HepG2 (cell line): ENCODE measurements at regions not wholly inside any gene's neighbourhood (a gene's known extent, or its start where the extent isn't known, plus 50 kb on each side); places are given as distances from the start of the nearest gene placed in this dataset.

Experiments
- ATAC-seq: fragments of 200-7000 bp; cut with Tn5 transposase; 3 replicates; pipeline ENCODE4 v1.9.1; 2020; ENCODE audit warnings: mild to moderate bottlenecking, moderate library complexity
- BruUV-seq: library from RNA; stranded (reverse); fragments of 400-500 nt; replicated peaks from 2 replicates; lab custom pipeline; 2021; lab: Mats Ljungman, UMichigan
- CTCF ChIA-PET: fragments of 300-600 bp; formaldehyde crosslinking; extraction: SDS; loops from one replicate; lab custom pipeline; 2021; ENCODE audit warnings: low total read pairs, inconsistent platforms, low intra/inter-chr PET ratio; lab: Yijun Ruan, JAX
- POLR2A ChIA-PET: fragments of 350-600 bp; sonication (Branson Sonifier 250); formaldehyde crosslinking; loops from one replicate; lab custom pipeline; 2020; ENCODE audit warnings: antibody characterized with exemption, inconsistent platforms; lab: Yijun Ruan, JAX
- DNase-seq: peaks from one replicate; pipeline ENCODE4 v3.0.0-alpha.2; 2015; ENCODE audit warnings: low spot score
- FAIRE-seq: peaks from 3 replicates; lab custom pipeline; 2011; peaks lifted over from hg19 to GRCh38; lab: Jason Lieb, UNC
- H2AFZ ChIP-seq: one replicate; pipeline ENCODE4 v1.6.1; 2011; ENCODE audit warnings: low read length, inconsistent platforms
- H3K27ac ChIP-seq: fragments of 300-600 bp; 3 replicates; pipeline ENCODE4 v1.8.0; 2011; ENCODE audit warnings: mixed run types, mild to moderate bottlenecking, mixed read lengths, low read length, inconsistent platforms; ENCODE audit not compliant: insufficient read depth; ENCODE audit errors: extremely low read length
- H3K27me3 ChIP-seq, 2 experiments: fragments of 200-600 bp in 1 of 2; 2 replicates in 1 of 2; 3 replicates in 1 of 2; pipeline versions ENCODE4 v1.6.0 to v1.8.0; 2011; ENCODE audit warnings: low read length in 2 of 2, mild to moderate bottlenecking in 2 of 2, moderate library complexity in 2 of 2, inconsistent platforms in 1 of 2; ENCODE audit not compliant: insufficient read depth in 2 of 2, control insufficient read depth in 1 of 2
- H3K36me3 ChIP-seq, 2 experiments: fragments of 200-600 bp in 1 of 2; replicated peaks in 1 of 2; 2 replicates in 1 of 2; 3 replicates in 1 of 2; pipeline versions ENCODE4 v1.5.1 to v1.8.0; 2011; ENCODE audit warnings: low read length in 2 of 2, inconsistent platforms in 1 of 2; ENCODE audit not compliant: insufficient read depth in 2 of 2, control insufficient read depth in 1 of 2
- H3K4me1 ChIP-seq: 2 replicates; pipeline ENCODE4 v1.5.1; 2012; ENCODE audit warnings: low read length, inconsistent platforms; ENCODE audit not compliant: insufficient read depth
- H3K4me2 ChIP-seq: 2 replicates; pipeline ENCODE4 v1.6.0; 2011; ENCODE audit warnings: low read depth, low read length, inconsistent platforms
- H3K4me3 ChIP-seq, 3 experiments: fragments of 200-600 bp in 1 of 3; sonication (generic), shearing (Covaris generic) in 1 of 3; replicated peaks in 1 of 3; 2 replicates each; pipeline ENCODE4 v1.5.1; 2011 to 2016; ENCODE audit warnings: low read length in 3 of 3, inconsistent platforms in 2 of 3, low read depth in 2 of 3, mild to moderate bottlenecking in 2 of 3, control low read depth in 1 of 3, mixed read lengths in 1 of 3; ENCODE audit not compliant: insufficient read depth in 1 of 3
- H3K79me2 ChIP-seq: one replicate; pipeline ENCODE4 v1.6.1; 2011; ENCODE audit warnings: low read length, inconsistent platforms; ENCODE audit not compliant: insufficient read depth
- H3K9ac ChIP-seq: 2 replicates; pipeline ENCODE4 v1.6.0; 2011; ENCODE audit warnings: mild to moderate bottlenecking, low read depth, low read length, inconsistent platforms; ENCODE audit not compliant: insufficient read depth
- H3K9me3 ChIP-seq: 2 replicates; pipeline ENCODE4 v1.5.1; 2012; ENCODE audit warnings: mild to moderate bottlenecking, low read length
- H4K20me1 ChIP-seq: 2 replicates; pipeline ENCODE4 v1.6.0; 2011; ENCODE audit warnings: inconsistent platforms, mild to moderate bottlenecking, low read length, moderate library complexity; ENCODE audit not compliant: insufficient read depth
- CENPBD1 ChIP-seq: sonication (generic); formaldehyde crosslinking; IDR thresholded peaks from 2 replicates; pipeline ENCODE4 v1.8.0; 2022; ENCODE audit warnings: missing genetic modification reagents, low read depth, mild to moderate bottlenecking, borderline replicate concordance
- DPF2 ChIP-seq: sonication (generic); formaldehyde crosslinking; IDR thresholded peaks from 2 replicates; pipeline ENCODE4 v1.4.0; 2020; ENCODE audit warnings: mild to moderate bottlenecking, low read depth, missing genetic modification reagents, borderline replicate concordance
- FOXK2 ChIP-seq: fragments of 450-650 bp; IDR thresholded peaks from 2 replicates; pipeline ENCODE4 v1.6.1; 2016
- GATAD2A ChIP-seq: IDR thresholded peaks from 2 replicates; pipeline ENCODE4 v1.6.1; 2016
- GMEB1 ChIP-seq: sonication (generic); formaldehyde crosslinking; IDR thresholded peaks from 2 replicates; pipeline ENCODE4 v1.5.1; 2020; ENCODE audit warnings: missing genetic modification reagents, mild to moderate bottlenecking, borderline replicate concordance
- HMG20B ChIP-seq: conservative IDR thresholded peaks from 2 replicates; pipeline ENCODE4 v1.6.1; 2016; ENCODE audit warnings: missing genetic modification reagents, missing compliant biosample characterization
- LCORL ChIP-seq, 2 experiments: fragments of 450-650 bp in 1 of 2; sonication (generic) in 1 of 2; formaldehyde crosslinking in 1 of 2; IDR thresholded peaks; 2 replicates each; pipeline versions ENCODE4 v1.5.0 to v1.6.1; 2017 to 2020; ENCODE audit warnings: antibody characterized with exemption in 1 of 2, missing genetic modification reagents in 1 of 2
- MLXIP ChIP-seq: sonication (generic); formaldehyde crosslinking; IDR thresholded peaks from 2 replicates; pipeline ENCODE4 v1.9.0; 2021; ENCODE audit warnings: missing genetic modification reagents, borderline replicate concordance
- MYPOP ChIP-seq: sonication (generic); formaldehyde crosslinking; IDR thresholded peaks from 2 replicates; pipeline ENCODE4 v1.8.1; 2023; ENCODE audit warnings: mild to moderate bottlenecking, moderate library complexity, missing genetic modification reagents
- NCOA5 ChIP-seq: sonication (generic); formaldehyde crosslinking; IDR thresholded peaks from 2 replicates; pipeline ENCODE4 v1.4.0; 2020; ENCODE audit warnings: missing genetic modification reagents
- NR2F2 ChIP-seq: IDR thresholded peaks from 2 replicates; pipeline ENCODE4 v1.6.1; 2012; ENCODE audit warnings: low read depth, inconsistent platforms, borderline replicate concordance
- PHF20 ChIP-seq: sonication (generic); formaldehyde crosslinking; IDR thresholded peaks from 2 replicates; pipeline ENCODE4 v1.5.0; 2020; ENCODE audit warnings: mild to moderate bottlenecking, missing genetic modification reagents
- SMAD9 ChIP-seq: sonication (generic); formaldehyde crosslinking; IDR thresholded peaks from 2 replicates; pipeline ENCODE4 v1.5.1; 2020; ENCODE audit warnings: mild to moderate bottlenecking, missing genetic modification reagents
- TBX2 ChIP-seq: sonication (generic); formaldehyde crosslinking; IDR thresholded peaks from 2 replicates; pipeline ENCODE4 v1.5.0; 2020; ENCODE audit warnings: missing genetic modification reagents, mild to moderate bottlenecking, borderline replicate concordance
- ZBTB7B ChIP-seq: sonication (generic); formaldehyde crosslinking; IDR thresholded peaks from 2 replicates; pipeline ENCODE4 v1.4.0; 2020; ENCODE audit warnings: missing genetic modification reagents
- ZNF891 ChIP-seq: sonication (generic); formaldehyde crosslinking; IDR thresholded peaks from 2 replicates; pipeline ENCODE4 v1.5.0; 2020; ENCODE audit warnings: mild to moderate bottlenecking, missing genetic modification reagents
- WGBS: methylation state at CpG from one replicate; pipeline ENCODE4 v1.1.6; 2017; ENCODE audit warnings: low lambda C conversion rate; 5-methylcytosine and 5-hydroxymethylcytosine counted together
- in situ Hi-C: cut with HindIII; loops from 2 replicates; pipeline ENCODE4 v1.10.0; 2017; ENCODE audit warnings: low pct_unique_long_range_greater_than_20kb; ENCODE audit not compliant: extremely low pct_ligation_motif_present
- intact Hi-C: fragments of 100-400 bp; cut with micrococcal nuclease; formaldehyde crosslinking; loops from one replicate; pipeline ENCODE4 v1.10.0; 2022; ENCODE audit not compliant: unreplicated experiment

GRCh38 chr17:31753011-31753410 is 106.0 kb downstream of the COPRS start (continued):
- TF ChIP-seq CENPBD1 (CRISPR knock-in tag) (no peak), MLXIP (CRISPR knock-in tag) (no peak), SMAD9 (CRISPR knock-in tag) (no peak), MYPOP (no peak), HMG20B (CRISPR knock-in tag) (no peak)

GRCh38 chr17:31752584-31752983 is 106.5 kb downstream of the COPRS start:
- WGBS = 13% methylated on average over 6 of the region's 6 CpGs
- Histone ChIP-seq H3K4me3 (peak overlapping the region in 1 of 3 experiments; percentile 47; a peak in 2 of 6 replicates), H3K9ac (peak overlapping the region; percentile 20; the same call in 1 of the 2 replicates), H3K4me2 (peak overlapping the region; percentile 66), H2AFZ (no peak overlapping the region), H3K4me1 (peaks cover 52% of the 10 kb centered on the region), H3K36me3 (no peaks in the 10 kb centered on the region), H4K20me1 (no peaks in the 10 kb centered on the region), H3K27ac (peak overlapping the region; percentile 29), H3K79me2 (no peaks in the 10 kb centered on the region), H3K27me3 (peaks cover 0 to 3% of the 10 kb centered on the region in 2 experiments; a peak in 1 of 5 replicates), H3K9me3 (no peaks in the 10 kb centered on the region)
- in situ Hi-C loops = loop anchor here (10.0 kb wide), 1 partner anchor 62 kb away; no protein-coding TSS in a partner anchor
- ChIA-PET CTCF (no interaction called here), POLR2A (no interaction called here)
- FAIRE-seq = no peak
- intact Hi-C loops = loop anchor here (10.0 kb wide), 1 partner anchor 52 kb away; no protein-coding TSS in a partner anchor
- peak; percentile 67 for ATAC-seq
- DNase-seq = no peak
- BruUV-seq = no TSS peak
- TF ChIP-seq ZBTB7B = no peak
- 0 out of 2 replicates have a peak, but pooled peaks have one; percentile 12 for TF ChIP-seq TBX2
- no peak for TF ChIP-seq NCOA5 (CRISPR knock-in tag)
- TF ChIP-seq DPF2 (CRISPR knock-in tag) = 0 out of 2 replicates have a peak, but pooled peaks have one; percentile 12
- TF ChIP-seq FOXK2 = no peak
- peak; percentile 59; the same call in 1 of the 2 replicates for TF ChIP-seq ZNF891
- TF ChIP-seq GMEB1 (CRISPR knock-in tag) = no peak
- TF ChIP-seq LCORL (IDR thresholded peaks at IDR 0.05) = no peak
- TF ChIP-seq LCORL (CRISPR knock-in tag; IDR thresholded peaks at IDR 0.05) = peak; percentile 72; the same call in 1 of the 2 replicates
- TF ChIP-seq PHF20 (CRISPR knock-in tag) = no peak
- no peak for TF ChIP-seq NR2F2
- 0 out of 2 replicates have a peak, but pooled peaks have one; percentile 6 for TF ChIP-seq GATAD2A (CRISPR knock-in tag)
